Left hindlimb (tissue), 1 donor: ENCODE measurements at regions not wholly inside any gene's neighbourhood (a gene's known extent, or its start where the extent isn't known, plus 50 kb on each side); places are given as distances from the start of the nearest gene placed in this dataset.
"Not testable (repeated sequence)": the region's sequence is repeated elsewhere in the genome, so short reads cannot be mapped to it uniquely, and the experiment has no call there.

Source experiments
- DNase-seq: peaks from one replicate; pipeline ENCODE4 v3.0.0-alpha.2; 2018

- DNase-seq = no peak
Observed at GRCh38 chr10:118873091-118873737, 118.4 kb upstream of the CACUL1 start.

GRCh38 chr10:118873738-118874105 is 119.0 kb upstream of the CACUL1 start:
- no peak for DNase-seq

GRCh38 chr10:118874171-118874570 is 119.4 kb upstream of the CACUL1 start:
- DNase-seq = no peak

- DNase-seq = no peak
Observed at GRCh38 chr10:118875087-118875486, 120.3 kb upstream of the CACUL1 start.

- no peak for DNase-seq
Observed at GRCh38 chr10:118882741-118883140, 128.0 kb upstream of the CACUL1 start.

GRCh38 chr10:118892255-118892654 is 137.3 kb upstream of the NANOS1 start:
- DNase-seq = no peak

GRCh38 chr10:118894891-118895290 is 134.6 kb upstream of the NANOS1 start:
- DNase-seq = not testable (repeated sequence)

GRCh38 chr10:118900617-118901016 is 128.9 kb upstream of the NANOS1 start:
- no peak for DNase-seq

- no peak for DNase-seq
Observed at GRCh38 chr10:118901380-118901779, 128.1 kb upstream of the NANOS1 start.

- no peak for DNase-seq
Observed at GRCh38 chr10:118901906-118902305, 127.6 kb upstream of the NANOS1 start.

- not testable (repeated sequence) for DNase-seq
Observed at GRCh38 chr10:118902656-118903055, 126.9 kb upstream of the NANOS1 start.

- DNase-seq = no peak
Observed at GRCh38 chr10:118903251-118903650, 126.3 kb upstream of the NANOS1 start.

- DNase-seq = no peak
Observed at GRCh38 chr10:118903691-118904090, 125.8 kb upstream of the NANOS1 start.

- DNase-seq = no peak
Observed at GRCh38 chr10:118904286-118904685, 125.2 kb upstream of the NANOS1 start.

GRCh38 chr10:118907051-118907450 is 122.5 kb upstream of the NANOS1 start:
- no peak for DNase-seq

GRCh38 chr10:118908557-118909256 is 120.8 kb upstream of the NANOS1 start:
- DNase-seq = no peak

- no peak for DNase-seq
Observed at GRCh38 chr10:118910702-118911101, 118.8 kb upstream of the NANOS1 start.

GRCh38 chr10:118911363-118911762 is 118.2 kb upstream of the NANOS1 start:
- DNase-seq = no peak

GRCh38 chr10:118912961-118913600 is 116.4 kb upstream of the NANOS1 start:
- no peak for DNase-seq

- DNase-seq = no peak
Observed at GRCh38 chr10:118913825-118914224, 115.7 kb upstream of the NANOS1 start.

GRCh38 chr10:118914629-118915028 is 114.9 kb upstream of the NANOS1 start:
- DNase-seq = no peak

GRCh38 chr10:118915161-118915560 is 114.4 kb upstream of the NANOS1 start:
- DNase-seq = no peak

- DNase-seq = no peak
Observed at GRCh38 chr10:118916777-118917176, 112.7 kb upstream of the NANOS1 start.

GRCh38 chr10:118917701-118918100 is 111.8 kb upstream of the NANOS1 start:
- no peak for DNase-seq
